Testis (tissue), 2 donors: ENCODE measurements at regions not wholly inside any gene's neighbourhood (a gene's known extent, or its start where the extent isn't known, plus 50 kb on each side); places are given as distances from the start of the nearest gene placed in this dataset.

ENCODE experiments used
- CTCF ChIP-seq, 3 experiments: fragments of 450-650 bp in 2 of 3; fragments of 200-600 bp in 1 of 3; sonication (generic) in 1 of 3; IDR thresholded peaks; one replicate each; pipeline ENCODE4 v1.5.1; 2016 to 2019; ENCODE audit warnings: antibody characterized with exemption in 3 of 3, mild to moderate bottlenecking in 2 of 3, moderate library complexity in 1 of 3
- POLR2A ChIP-seq: fragments of 450-650 bp; IDR thresholded peaks from one replicate; pipeline ENCODE4 v1.6.1; 2017; ENCODE audit warnings: antibody characterized with exemption, mild to moderate bottlenecking, moderate library complexity

- TF ChIP-seq CTCF (IDR thresholded peaks at IDR 0.05) = no peak
- no peak for TF ChIP-seq POLR2A
These were observed 2448.7 kb downstream of the TP53TG3F start for GRCh38 chr16:35908152-35908551.
